D341Med (cell line): ENCODE measurements at regions not wholly inside any gene's neighbourhood (a gene's known extent, or its start where the extent isn't known, plus 50 kb on each side); places are given as distances from the start of the nearest gene placed in this dataset.

Experiments
- DNase-seq: peaks from one replicate; pipeline ENCODE4 v3.0.0; 2012; ENCODE audit warnings: low spot score

DNA sequence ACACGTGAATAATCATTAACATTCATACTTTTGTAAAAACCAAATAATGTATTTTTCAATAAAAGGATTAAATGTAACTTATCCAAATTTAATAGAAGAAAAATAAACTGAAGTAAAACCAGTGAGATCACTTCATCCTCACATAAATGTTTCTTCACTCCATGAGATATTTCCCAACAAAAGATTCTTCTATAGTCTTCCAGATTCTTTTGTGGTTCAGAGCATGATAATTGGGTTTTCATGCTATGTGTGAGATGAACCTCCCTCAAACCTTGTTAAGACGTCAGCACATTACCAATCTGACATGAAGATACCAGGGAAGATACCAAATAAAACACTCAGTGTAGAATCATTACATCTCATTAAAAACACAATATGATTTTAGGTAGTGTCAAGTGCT, 62.9 kb upstream of the OXGR1 start:
- DNase-seq = no peak

DNA sequence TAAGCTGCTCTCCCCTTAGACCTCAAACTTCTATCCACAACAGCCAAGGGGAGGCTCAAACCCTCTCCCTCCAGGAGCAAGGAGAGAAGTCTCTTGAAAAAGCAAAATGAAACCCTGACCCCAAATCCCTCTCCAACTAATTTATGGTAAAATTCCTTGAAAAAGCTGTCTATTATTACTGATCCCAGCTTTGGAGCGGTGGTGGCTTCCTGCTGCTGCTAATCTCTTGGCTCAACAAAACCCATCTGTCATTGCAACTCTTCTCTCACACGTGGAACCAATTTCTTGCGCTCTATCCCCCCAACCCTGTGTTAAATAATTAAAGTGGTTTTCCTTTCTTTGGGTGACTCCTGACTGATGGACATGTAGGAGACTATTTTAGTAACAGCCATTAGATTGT, 64.1 kb upstream of the OXGR1 start:
- peak; percentile 61 for DNase-seq

DNA sequence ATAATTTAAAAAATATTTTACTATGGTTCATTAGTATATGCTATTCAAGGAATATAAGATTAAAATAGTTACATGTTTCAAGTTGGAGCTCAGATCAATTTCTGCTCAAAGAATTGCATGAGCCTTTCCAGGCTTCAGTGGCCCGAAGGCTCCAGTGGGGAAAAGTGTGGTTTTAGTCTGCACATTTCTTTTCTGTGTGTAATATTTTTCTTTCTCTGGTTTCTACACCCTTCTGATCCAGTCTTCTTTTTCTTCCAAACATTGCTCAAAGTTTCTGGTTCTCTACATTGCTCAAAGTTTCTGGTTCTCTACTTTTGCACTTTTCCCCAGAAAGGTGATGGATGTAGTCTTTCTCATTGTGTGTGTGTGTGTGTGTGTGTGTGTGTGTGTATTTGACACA, 64.7 kb upstream of the OXGR1 start:
- DNase-seq = no peak

DNA sequence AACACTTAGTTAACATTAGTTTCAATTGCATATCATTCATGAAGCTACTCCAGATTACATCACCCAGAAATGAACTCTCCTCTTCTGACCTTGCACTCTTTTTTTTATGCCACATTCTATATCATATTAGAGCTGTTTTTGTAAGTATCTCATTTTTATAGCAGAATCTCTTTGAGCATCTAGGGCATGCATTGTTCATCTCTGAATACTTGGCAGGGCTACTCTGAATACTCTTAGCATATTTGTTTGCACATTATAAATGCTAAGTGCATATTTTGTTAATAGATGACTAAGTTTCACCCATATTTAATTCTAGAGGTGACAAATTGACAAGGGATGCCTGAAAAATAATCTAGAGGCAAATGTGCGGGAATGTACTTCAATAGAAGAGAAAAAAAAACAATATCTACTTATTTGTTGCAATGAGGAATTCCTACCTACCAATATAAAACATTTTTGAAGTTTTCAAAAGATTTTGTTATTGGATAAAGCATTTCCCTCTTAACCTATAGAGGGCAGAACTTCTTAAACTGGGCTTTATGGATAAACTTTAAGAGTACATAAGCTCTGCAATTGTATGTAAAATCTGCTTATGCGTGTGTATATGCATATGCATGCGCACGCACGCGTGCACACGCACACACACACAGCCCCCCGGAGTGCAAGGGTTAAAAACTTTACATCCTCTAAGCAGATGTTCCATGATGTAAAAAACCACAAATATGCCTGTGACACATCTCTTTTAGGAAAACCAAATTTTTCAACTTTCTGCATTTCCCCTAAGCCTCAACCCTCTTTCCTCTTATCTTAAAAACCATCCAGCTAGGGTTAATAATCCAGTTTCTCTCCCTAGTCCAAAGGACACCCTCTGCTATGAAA, 73.0 kb upstream of the OXGR1 start:
- no peak for DNase-seq

DNA sequence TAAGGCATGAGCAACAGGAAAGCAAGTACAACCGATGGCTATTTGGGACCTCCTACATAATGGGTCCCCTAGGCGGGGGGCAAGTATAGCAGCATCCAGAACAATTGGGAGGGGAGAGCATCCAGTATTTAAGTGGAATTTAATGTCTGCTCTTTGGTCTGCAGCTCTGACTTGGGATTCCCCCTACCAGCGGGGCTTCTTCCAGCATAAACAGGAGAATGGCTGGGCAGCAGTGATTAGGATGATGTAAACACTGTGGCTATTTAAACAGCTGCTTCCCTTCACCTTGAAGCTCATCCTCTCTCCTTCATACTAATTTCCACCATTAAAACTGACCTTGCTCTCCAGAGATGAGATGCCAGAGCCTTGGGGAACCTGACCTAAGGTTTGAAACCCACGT, 73.9 kb upstream of the OXGR1 start:
- DNase-seq = no peak

DNA sequence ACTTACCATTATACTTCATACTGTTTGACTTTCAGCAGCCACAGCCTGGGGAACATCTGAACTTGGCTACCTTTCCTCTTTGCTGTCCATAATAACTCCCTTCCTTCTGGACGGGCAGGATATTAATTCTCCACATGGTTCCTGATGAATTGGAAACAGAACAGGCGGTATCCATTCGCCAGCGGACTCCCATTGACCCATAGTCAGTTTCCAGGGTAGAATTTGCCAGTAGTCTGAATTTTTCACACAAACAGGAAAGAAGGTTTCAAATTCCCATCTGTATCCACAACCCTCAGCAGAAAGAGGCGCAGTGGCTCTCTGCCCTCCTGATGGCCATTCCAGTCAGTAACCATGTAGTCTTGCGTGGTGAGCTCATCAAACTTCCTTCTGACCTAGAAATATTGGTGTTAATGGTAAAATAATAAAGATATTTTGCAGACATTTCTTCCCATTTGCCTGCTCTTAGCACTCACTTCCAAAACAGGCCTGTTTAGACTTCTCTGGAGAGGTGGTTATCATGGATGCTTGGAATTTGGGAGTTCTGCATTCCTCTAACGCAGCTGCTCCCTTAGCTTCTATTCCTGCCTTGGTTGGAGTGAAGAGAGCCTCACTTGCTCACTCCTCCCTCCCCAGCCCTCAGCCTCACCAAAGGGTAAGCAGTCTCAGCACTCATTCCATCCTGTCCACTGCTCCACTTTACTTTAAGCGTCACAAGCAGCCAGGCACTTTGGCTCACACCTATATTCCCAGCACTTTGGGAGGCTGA, 75.0 kb upstream of the OXGR1 start:
- DNase-seq = no peak

DNA sequence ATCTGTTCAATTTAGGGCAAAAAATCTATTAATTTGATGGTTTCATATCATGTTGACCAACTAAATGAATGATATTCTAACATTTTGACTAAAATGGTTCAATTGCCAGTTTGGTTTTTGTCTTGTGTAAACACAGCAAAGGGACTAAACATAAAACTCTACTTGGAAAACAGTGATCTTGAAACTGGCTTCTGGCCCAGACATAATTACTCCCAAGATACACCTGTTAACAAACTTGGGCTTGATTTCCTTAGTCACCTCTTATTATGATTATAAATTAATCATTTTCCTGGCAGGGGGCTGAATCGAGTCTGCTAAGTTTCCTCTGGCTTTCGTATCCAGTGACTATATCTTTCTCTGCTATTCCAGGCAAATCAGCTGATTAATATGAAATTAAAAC, 78.0 kb upstream of the OXGR1 start:
- no peak for DNase-seq

DNA sequence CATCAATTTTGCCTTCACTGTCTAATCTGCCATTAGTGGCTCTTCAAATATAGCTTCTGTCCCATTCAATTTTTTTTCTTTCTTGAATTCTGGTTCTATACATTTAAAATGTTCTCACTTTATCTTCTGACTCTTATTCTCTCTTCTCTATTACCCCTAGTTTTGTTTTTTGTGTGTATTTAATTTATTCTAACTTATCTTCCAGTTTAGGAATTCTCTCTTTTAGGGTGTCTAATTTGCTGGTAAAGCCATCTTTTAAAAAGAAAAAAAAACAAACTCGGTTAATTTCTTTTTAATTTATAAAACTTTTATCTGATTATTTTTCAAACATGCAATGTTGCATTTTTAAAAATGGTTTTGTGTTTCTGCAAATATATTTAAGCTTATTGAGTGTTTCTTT, 80.3 kb upstream of the OXGR1 start:
- no peak for DNase-seq

DNA sequence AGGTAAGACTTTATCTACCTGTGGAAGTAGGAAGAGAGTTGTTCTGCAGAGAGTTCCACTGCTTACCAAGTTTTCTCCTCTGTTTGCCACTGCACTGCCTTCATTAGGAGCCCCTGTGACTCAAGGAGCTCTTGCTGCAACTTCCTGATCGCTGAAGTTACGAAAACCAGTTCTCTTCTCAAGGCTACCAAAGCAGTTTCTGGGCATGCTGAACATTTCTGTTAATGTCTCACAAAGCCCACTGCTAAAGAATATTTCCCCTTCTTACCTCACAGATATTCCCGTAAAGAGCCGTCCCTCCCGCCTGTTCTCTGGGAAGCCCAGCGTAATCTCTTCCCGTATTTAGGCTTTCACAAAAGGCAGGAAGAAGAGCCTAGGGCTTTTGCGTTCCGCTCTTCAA, 82.6 kb upstream of the OXGR1 start:
- DNase-seq = no peak

DNA sequence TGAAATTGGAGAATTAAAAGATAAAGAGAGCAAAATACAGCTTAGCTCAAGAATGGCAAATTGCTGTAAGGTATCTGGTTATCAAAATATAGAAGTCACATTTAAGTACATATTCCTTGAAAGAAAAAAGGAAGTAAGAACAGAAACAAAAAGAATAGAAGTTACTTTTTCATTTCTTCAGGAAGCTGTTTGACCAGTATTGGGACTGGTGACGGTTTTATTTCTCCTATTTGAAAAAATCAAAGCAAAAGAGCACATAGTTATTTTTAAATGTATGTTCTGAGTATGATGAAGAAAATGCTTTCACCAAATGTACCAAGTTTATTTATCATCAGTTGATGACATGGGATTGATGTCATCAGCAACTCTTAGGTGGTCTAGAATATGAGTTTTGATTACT, 83.1 kb upstream of the OXGR1 start:
- DNase-seq = no peak

DNA sequence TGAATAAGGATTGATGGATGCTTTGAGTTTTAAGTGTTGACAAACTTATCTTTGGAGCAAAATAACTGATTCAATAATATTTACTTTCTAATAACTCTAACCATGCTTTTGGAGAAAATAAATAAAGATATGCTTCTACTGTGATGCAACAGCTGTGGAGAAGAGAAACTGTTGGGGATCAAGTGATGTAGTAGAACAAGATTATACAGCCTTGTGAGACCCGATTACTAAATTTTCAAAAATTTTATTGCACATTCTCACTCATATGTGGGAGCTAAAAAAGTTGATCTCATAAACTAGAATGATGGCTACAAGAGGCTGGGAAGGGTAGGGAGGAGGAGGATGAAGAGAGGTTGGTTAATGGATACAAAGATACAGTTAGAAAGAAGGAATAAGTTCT, 85.5 kb upstream of the OXGR1 start:
- DNase-seq = no peak

DNA sequence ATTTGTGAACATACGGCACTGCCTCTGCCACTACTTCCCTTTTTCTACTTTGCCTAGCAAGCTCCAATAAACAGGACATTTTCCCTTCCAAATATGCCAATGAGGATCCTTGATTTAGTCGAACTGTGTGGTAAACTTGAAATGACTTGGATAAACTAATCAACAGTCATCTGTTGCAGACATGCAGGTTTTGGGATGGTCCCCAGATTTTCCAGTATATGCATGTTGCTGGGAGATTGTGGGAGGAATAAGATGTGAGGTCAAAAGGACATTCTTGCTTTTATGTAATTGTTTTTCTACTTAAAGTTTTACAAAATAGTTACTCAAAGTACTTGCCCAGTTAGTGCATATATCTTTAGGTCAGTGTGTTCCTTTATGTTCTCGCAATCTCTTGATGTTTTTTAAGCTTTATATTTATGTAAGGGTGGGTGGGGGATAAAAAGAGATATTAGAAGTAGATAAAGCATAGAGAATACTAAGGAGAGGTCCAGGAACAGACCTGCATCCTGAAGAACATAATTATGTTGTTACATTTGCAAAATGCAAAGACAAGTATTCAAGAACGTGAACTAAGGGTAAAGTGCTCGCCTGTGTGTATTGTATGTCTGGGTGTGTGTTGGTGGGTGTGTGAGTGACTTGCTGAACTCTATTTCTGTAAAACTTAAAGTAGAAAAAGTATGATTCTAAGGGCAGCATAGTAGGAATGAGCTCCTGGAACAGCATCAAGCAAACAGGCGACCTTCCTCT, 88.4 kb upstream of the OXGR1 start:
- DNase-seq = no peak

DNA sequence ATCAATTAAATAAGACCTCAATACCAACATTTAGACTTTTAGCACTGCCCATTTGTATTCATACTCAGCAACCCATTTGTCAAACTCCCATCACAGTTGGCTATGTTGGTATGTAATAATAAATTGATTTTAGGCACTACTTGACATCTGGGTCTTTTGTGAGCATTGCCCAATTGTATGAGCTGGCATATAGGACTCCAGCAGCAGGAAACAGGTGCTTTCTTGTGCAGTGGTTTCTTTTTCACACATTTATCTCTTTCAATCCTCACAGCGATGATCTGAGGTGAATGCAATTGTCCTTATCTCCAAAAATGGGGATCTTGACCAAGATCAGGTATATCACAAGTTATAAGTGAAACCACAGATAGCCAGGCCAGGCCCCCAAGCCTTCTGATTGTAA, 96.9 kb upstream of the OXGR1 start:
- no peak for DNase-seq

DNA sequence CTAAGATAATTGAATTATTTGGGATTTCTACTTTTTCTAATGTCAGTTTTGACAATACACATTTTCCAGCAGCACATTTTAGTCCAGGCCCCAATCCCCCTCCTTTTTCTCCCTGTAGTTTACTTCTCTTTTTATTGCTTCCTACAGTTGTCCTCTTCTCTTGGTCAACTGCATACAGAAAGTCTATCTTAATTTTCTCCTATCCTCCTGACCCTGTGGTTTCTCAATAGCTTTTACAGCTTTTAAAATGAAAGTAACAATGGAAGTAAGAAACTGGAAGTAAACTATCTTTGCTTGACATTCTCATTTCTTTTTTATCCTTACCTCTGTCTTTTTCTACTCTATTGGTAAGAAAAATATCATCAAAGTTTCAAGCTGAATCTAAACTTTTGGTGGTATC, 106.5 kb upstream of the OXGR1 start:
- DNase-seq = no peak

DNA sequence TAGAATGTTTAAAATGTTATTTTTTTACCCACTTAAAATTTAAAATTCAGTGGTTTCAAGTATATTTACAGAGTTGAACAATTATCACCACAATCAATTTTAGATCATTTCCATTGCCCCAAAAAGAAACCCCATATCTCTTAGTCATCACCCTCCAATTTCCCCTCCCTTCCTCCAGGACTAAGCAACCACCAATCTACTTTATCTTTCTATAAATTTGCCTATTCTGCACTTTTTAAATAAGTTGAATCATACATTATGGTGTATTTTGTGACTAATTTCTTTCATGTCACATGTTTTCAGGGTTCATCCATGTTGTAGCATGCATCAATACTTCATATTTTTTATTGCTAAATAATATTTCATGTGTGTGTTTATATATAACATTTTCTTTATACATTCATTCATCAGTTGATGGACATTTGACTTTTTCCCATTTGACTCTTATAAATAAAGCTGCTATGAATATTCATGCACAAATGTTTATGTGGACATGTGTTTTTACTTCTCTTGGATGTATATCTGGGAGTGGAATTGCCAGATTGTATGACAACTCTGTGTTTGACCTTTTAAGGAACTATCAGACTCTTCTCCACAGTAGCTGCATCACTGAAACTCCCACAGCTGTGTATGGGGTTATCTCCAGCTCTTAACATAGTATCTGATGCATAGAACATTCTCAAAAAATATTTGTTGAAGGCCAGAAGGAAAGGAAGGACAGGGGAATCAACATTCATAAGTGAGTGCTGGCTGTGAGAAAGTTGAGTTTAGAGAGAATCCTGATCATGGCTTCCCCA, 107.8 kb upstream of the OXGR1 start:
- no peak for DNase-seq

DNA sequence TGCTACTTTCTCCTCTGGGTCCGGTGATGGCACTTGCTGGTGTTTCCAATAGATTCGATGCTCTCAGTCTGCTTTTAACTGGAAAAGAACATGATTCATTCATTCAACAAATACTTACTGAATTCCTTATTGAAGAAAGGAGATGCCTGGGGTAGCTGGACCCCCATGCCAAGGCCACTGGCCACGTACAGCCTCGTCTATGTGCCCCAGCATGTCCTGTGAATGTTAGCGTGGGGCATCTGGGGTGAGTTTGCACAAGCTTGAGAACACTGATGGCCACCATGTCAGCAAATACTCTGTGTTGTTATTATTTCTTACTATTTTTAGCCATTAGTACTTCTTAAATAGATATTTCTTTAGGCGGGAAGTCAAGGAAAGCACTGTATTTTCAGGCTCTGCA, 112.0 kb upstream of the OXGR1 start:
- DNase-seq = no peak

DNA sequence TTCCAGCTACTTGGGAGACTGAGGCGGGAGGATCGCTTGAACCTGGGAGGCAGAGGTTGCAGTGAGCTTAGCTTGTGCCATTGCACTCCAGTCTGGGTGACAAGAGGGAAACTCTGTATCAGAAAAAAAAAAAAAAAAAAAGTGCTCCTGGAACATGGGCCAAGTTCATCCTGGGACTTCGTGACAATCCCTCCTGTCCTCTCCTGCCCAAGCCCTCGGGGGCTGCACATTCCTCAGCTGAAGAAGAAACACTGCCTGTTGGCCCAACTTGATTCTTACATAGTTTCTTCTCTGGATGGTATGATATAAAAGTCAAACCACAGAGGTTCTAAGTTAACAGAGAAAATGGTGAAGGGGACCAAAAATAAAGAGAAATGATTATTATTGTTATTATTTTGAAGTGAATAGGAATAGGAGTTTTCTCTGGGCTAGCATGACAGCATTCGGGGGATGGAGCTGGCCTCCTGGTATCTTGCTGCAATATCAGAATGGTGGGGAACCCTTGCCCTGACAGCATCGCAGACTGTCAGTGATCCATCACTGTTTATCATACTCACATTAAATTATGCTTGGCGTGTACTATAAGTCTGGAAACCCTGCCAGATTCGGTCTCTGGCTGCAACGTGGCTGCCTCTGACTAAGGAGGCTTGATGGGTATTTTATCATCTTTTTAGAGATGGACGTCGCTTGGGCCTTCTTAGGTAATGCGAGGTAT, 113.7 kb upstream of the OXGR1 start:
- DNase-seq = no peak

DNA sequence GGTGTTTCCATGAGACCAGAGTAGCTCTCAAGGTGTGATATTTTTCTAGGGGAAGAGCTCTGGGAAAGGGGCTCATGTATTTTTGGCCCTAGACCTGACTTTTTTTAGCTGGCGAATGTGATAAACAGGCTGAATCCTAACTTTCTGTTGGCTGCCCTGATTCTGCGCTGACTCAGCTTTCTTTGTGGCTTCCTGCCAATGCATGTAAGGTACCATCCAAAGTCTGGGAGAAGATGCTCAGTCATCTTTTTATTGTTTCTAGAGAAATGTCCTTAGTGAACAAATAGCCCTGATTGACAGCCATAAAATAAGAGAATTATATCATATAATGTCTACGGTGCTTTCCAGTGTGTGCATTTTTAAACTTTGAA, 113.6 kb upstream of the MBNL2 start:
- no peak for DNase-seq

DNA sequence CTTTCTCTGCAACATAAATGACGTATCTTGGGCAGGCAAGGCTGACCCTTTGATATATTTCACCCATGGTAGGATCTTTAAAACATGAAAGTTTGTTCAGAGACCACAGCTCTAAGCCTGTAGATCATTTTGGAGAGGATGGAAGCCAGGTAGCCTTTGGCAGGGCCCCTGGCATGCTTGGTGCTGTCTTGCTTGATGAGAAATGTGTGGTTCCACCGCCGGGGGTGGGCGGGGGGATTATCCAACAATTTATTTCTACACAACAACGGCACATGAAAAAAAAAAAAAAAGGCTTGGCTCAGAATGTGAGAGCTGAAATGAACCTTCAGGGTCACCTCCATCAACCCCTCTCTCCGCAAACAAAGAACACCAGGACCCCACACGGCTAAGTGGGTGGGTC, 112.9 kb upstream of the MBNL2 start:
- DNase-seq = no peak

DNA sequence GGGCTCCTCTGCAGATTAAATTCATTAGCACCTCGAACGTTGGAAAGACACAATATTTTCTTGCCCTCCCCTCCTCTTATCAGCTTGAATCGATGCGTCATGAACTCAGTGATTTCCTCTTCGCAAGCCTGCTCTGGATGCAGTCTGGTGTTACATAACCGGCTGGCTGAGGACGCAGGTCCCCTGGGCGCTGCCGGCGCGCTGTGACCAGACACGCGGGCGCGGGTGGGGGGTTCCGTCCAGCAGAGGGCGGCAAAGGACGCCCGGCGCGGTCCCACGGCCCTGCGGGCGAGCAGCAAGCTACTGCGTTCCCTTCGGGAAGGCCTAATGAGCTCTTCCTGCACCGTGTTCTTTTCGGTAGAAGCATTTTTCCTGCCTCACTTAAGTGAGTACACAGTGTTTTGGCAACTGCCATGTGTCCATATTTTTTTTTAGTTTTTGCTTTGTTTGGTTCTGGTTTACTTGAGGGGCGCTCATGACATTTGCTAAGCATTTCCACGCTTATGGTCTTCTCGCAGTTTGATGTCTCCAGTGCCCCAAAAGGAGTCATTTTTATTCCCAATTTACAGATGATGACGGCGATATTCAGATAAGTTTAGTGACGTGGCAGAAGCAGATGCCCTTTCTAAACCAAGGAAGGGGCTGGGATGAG, 112.2 kb upstream of the MBNL2 start:
- DNase-seq = peak; percentile 96

DNA sequence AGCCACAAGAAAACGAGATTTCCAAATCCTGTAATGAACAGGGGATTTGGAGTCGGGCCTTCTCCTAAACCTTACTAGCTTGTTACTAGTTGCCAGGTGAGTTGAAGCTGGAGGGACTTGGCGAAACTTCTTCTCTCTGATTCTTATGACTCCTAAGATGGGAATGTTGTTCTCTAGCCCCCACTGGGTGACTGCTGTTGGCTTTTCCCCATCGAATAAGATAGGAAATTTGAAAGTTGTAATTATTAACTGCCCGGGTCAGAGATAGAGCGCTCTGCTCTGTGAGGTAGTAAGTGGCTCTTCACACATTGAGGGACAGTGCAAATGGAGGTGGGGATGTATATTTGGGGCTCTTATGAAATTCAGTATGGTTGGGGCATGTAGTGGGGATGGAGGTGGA, 111.2 kb upstream of the MBNL2 start:
- DNase-seq = no peak
